ENCODE measurements at regions not wholly inside any gene's neighbourhood (a gene's known extent, or its start where the extent isn't known, plus 50 kb on each side); places are given as distances from the start of the nearest gene placed in this dataset.
A peak's percentile ranks its signal among the peaks of the same experiment; 100 is the strongest.

DNA sequence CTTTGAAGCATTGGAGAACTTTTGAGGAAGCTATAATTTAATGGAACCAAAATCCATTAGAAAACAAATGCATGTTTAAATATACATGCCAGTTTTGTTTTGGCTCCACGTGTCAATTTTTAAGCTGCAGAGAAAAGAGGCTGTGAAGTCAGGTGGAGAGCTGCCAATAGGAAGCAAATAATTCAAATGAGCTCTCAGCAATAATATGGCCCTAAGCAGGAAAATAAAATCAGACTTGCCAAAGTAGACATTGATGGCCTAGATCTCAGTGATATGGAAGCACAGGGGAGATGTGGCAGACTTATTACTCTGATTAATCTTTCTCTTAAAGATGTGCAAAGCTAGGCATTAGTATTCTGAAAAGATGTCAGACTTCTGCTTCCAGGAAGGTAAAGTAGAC lies 769.8 kb upstream of the NDST4 start:
- peak in 1 of 2 experiments; percentile 11 for DNase-seq

- DNase-seq, result no peak
Measured at GRCh38 chr4:115873048-115873447, 759.6 kb upstream of the NDST4 start.

DNA sequence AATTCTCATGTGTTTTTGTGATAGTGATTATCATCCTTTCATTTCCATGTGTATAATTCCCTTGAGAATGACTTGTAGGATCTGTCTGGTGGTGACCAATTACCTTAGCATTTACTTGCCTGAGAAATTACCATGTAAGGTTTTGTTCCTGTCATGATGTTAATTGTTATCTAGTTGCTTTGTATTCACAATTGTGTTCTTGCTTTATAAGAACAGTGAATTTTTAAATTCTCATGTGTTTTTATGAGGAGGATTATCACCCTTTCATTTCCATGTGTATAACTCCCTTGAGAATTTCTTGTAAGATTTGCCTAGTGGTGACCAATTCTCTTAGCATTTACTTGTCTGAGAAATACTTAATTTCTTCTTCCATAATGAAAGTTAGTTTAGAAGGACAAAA lies 758.2 kb upstream of the NDST4 start:
- DNase-seq, result no peak

GRCh38 chr4:115866364-115866896 lies 753.0 kb upstream of the NDST4 start:
- DNase-seq, result no peak

- DNase-seq, result no peak
Measured at GRCh38 chr4:115865736-115866135, 752.3 kb upstream of the NDST4 start.

GRCh38 chr4:115852767-115853091 lies 739.3 kb upstream of the NDST4 start:
- no peak for DNase-seq

GRCh38 chr4:115851918-115852766 lies 738.7 kb upstream of the NDST4 start:
- no peak for DNase-seq

DNA sequence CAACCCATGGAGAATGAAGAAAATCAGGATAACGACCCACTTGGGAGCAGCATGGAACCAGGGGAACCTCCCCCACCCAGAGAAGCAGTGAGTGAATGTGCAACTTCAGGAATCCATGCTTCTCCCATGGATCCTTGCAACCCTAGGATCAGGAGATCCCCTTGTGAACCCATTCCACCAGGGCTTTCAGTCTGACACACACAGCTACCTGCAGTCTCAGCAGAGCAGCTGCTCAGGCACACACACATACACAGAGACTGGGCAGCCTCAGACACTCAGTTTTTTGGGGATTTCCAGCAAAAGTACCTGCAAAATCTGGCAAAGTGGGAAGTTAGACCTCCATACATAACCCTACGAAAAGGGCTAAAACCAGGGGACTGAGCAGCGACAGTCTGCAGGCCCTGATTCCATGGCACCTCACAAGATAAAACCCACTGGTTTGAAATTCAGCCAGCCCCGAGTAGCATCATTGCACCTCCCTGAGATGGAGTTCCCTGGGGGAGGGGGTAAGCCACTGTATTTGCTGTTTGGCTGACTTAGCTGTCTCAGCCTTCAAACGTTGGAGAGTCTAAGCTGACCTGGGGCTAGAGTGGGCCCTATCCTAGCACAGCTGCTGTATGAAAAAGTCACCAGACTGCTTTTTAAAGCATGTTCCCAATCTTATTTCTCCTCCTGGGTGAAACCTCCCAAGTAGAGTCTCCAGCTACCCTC lies 737.5 kb upstream of the NDST4 start:
- DNase-seq, result no peak

GRCh38 chr4:115844180-115844579 lies 730.8 kb upstream of the NDST4 start:
- DNase-seq, result no peak

DNA sequence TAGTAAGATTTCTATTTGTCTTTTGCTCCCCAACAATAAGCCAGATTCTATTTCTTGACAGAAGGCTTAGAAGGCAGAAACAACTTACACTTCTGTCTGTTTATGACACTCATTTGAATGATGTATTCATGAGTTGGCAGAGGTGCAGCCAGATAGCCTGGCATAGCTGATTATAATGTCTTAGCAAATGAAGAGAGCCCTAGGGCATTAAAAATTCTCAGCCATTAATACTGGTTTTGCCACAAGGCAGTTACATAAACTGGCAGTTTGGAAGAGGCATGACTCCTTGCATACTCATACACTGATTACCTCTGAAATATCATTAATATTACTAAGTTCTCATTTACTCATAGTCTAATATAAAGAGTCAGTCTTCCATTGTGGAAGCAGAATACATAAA lies 728.5 kb upstream of the NDST4 start:
- no peak for DNase-seq

GRCh38 chr4:115834441-115834840 lies 721.0 kb upstream of the NDST4 start:
- no peak for DNase-seq

DNA sequence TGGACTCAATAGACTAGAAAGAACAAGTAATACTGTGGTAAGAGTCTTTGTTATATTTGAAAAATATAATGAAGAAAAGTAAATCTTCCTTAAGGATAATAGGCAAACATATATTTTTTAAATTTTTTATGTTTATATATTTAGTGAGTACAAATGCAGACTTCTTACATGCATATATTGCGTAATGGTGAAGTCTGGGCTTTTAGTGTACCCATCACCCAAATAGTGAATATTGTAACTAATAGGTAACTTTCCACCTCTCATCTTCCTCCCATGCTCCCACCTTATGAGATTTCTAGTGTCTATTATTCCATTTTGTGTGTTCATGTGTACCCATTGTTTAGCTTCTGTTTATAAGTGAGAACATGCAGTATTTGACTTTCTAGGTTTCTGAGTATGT lies 711.2 kb upstream of the NDST4 start:
- no peak for DNase-seq

GRCh38 chr4:115803825-115804224 lies 690.4 kb upstream of the NDST4 start:
- no peak for DNase-seq

- no peak for DNase-seq
Measured at GRCh38 chr4:115790812-115791211, 677.4 kb upstream of the NDST4 start.

DNA sequence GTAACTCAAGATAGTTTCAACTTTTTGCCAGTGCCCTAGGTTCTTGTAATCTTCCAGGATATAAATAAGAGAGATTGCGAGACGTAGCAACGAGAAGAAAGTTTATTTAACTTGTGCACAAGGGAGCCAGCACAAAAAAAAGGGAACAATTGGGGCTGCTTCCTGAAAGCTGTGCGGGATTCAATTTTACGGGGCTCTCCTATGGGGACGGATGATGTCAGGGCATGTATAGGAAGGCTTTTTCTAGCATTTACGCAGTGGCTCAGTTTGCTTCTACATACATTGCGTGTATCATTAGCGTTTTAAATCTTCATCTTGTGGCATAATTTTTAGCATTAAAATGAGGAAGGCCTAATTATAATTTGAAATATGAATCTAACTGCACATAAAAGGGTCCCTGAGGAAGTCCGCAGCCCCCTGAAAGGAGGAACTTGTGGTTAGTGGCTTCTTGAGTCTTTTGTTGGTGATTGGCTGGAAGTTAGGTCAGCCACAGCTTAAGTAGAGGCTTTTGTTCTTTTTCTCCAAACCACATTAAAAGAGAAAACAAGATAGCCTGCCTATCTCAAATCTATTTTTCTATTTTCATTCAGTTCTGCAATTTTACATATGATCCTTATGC lies 668.2 kb upstream of the NDST4 start:
- no peak for DNase-seq

DNA sequence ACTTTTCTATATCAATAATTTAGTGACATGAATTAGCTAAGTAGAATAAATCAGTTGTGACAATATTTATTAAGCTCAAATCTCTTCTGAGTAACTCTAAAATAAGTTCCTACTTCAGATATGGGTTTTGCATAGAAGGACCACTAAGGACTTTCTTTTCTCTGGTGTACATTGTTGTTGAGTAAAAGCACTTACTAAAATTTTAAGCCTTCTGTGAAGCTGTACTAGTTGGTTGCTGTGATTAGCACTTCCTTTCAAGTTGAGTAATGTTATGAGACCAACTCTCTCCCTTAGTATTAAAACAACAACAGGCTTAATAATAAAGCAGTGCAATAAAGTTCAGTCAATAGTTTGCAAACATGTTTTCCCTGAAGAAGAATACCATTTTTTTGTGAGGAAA lies 667.4 kb upstream of the NDST4 start:
- DNase-seq, result no peak

DNA sequence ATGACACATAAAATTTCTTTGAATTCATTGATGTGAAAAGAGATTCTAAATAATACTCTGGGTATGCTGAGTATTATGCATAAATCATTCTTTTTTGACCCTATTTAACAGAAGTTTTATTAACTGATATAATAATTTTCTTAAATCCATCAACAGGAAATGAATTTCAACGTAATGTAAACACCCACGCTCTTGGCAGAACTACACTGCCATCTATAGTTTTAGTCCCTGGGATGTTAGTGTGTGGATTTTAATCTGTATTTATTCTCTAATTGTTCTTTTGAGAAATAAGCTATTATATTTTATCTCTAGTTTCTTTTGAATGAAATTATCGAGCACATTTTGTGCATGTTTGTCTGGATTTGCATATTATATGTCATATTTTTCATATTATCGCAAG lies 666.8 kb upstream of the NDST4 start:
- no peak for DNase-seq

- peak in 1 of 2 experiments; percentile 54 for DNase-seq
Measured at GRCh38 chr4:115770046-115770543, 656.7 kb upstream of the NDST4 start.

DNA sequence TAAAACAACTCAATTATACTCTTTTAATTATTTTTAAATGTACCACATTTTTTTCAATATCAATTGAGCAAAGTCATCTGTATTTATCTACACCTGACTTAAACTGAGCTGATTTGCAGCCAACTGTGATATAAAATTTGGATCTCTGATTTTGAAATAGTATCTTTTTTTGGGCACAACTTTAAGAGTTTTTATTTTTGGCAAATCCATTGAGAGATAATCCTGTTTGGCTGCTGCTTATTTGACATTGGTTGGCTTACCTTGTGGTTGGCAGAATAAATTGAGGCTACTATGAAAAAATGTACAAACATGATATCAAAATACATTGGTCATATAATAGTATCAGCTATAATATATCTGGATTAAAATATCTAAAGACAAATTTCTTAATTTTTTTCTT lies 656.0 kb upstream of the NDST4 start:
- peak in 1 of 2 experiments; percentile 10 for DNase-seq

- DNase-seq, result no peak
Measured at GRCh38 chr4:115763051-115763450, 649.6 kb upstream of the NDST4 start.

- DNase-seq, result no peak
Measured at GRCh38 chr4:115759231-115759630, 645.8 kb upstream of the NDST4 start.

DNA sequence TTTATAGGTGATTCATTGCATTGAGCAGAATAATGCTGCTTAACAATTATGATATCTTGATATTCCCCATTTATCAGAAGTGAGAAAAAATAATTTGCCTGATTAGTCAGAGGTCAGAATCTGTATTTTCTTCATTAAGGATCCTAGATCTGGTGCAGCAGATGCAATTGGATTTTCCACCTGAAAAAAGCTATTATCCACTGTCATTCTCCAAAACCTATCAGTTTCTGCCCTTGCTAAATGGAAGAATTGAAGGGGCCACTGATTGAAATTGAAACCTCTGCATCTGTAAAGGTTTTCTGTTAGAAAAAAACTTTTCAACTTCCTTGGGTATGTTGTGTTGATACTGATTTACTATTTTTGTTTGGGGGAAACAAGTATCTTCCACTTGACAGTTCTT lies 636.0 kb upstream of the NDST4 start:
- DNase-seq, result no peak

DNA sequence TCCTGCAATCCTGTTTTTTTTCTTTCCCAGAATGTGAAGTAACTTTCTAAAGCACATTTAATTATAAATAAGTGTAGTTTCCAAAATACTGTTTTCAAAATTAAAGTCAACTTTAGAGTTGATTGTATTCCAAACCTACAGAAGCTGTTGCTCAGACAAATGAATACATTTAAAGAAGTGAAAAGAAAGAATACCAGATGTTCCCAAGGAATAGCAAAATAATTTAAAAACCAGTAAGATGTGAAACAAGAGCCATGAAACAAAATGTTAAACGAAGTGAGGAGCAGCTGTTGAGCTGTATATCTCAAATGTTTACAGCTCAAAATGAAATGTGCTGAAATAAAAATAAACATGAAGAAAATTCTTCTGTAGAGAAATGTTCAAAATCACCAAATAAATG lies 627.4 kb upstream of the NDST4 start:
- DNase-seq, result no peak
